Stomach (tissue), 8 donors: ENCODE measurements at regions not wholly inside any gene's neighbourhood (a gene's known extent, or its start where the extent isn't known, plus 50 kb on each side); places are given as distances from the start of the nearest gene placed in this dataset.

ENCODE experiments used
- DNase-seq, 2 donors: peaks; one replicate each; pipeline versions ENCODE4 v3.0.0 to v3.0.0-alpha.2; 2013 to 2019
- H3K27ac ChIP-seq, 5 donors: fragments of 200-600 bp in 4 of 5; sonication (generic) in 4 of 5; one replicate each; pipeline ENCODE4 v1.5.1; 2013 to 2019; ENCODE audit warnings: mild to moderate bottlenecking in 1 of 5, moderate library complexity in 1 of 5
- H3K27me3 ChIP-seq, 3 donors: fragments of 200-600 bp; sonication (generic); one replicate each; pipeline ENCODE4 v1.5.1; 2017 to 2019; ENCODE audit warnings: mixed run types in 1 of 3
- H3K36me3 ChIP-seq, 4 donors: fragments of 200-600 bp; sonication (generic); 1 replicate in 3 of 4; 2 replicates in 1 of 4; pipeline ENCODE4 v1.5.1; 2016 to 2019
- H3K4me1 ChIP-seq, 4 donors: fragments of 200-600 bp; sonication (generic); one replicate each; pipeline ENCODE4 v1.5.1; 2016 to 2019
- H3K4me3 ChIP-seq, 4 donors: fragments of 200-600 bp; sonication (generic) in 3 of 4; one replicate each; pipeline ENCODE4 v1.5.1; 2016 to 2019; ENCODE audit warnings: mild to moderate bottlenecking in 1 of 4
- H3K9me3 ChIP-seq, 4 donors: fragments of 200-600 bp; sonication (generic); one replicate each; pipeline ENCODE4 v1.5.1; 2016 to 2019
- EP300 ChIP-seq: sonication (generic); formaldehyde crosslinking; IDR thresholded peaks from one replicate; pipeline ENCODE4 v1.6.1; 2017; ENCODE audit warnings: antibody characterized with exemption
- POLR2A ChIP-seq, 4 donors: fragments of 450-650 bp; IDR thresholded peaks; one replicate each; pipeline ENCODE4 v1.6.1; 2016; ENCODE audit warnings: antibody characterized with exemption in 4 of 4, control low read depth in 2 of 4, mild to moderate bottlenecking in 1 of 4, moderate library complexity in 1 of 4
- POLR2AphosphoS5 ChIP-seq, 3 donors: sonication (generic); formaldehyde crosslinking; IDR thresholded peaks; one replicate each; pipeline ENCODE4 v1.6.1; 2016; ENCODE audit warnings: antibody characterized with exemption in 3 of 3
- WGBS, 5 donors: extraction: QIAGEN DNeasy Blood & Tissue Kit in 3 of 5; methylation state at CpG; one replicate each; pipeline versions ENCODE4 v1.1.5 to v1.1.7; 2013 to 2018; 5-methylcytosine and 5-hydroxymethylcytosine counted together
- intact Hi-C: fragments of 100-400 bp; cut with DNase I; formaldehyde crosslinking; loops from one replicate; pipeline ENCODE4 v1.15.1; 2023; ENCODE audit warnings: low total_unique reads
- TF ChIP-seq, protein P1 (sequence below), 7 experiments: fragments of 450-650 bp in 4 of 7; fragments of 200-600 bp in 3 of 7; sonication (generic) in 3 of 7; IDR thresholded peaks; one replicate each; pipeline ENCODE4 v1.5.1; 2016 to 2019; ENCODE audit warnings: antibody characterized with exemption in 7 of 7, control low read depth in 2 of 7, mild to moderate bottlenecking in 1 of 7
- donor health status: healthy with polysubstance abuse.
- donor health status: Bipolar disorder and iron deficiency.
- donor health status: healthy.

DNA sequence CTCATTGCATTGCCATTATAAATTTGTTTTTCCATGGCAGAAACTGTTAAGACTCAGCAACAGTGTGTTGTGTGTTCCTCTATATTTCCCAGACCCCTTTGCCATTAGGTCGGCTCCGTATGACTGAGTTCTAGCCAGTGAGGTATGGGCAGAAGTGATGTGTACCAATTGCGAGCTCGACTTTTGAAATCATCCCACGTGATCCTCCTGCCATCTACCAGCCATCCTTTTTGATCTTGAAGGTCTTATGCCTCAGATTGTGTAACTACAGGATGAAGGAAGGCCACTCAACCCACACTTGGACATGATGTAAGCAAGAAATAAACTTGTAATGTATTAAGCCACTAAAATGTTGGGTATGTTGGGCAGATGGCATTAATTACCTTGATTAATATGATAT, 562.3 kb downstream of the PDCD6IP start:
- Histone ChIP-seq H3K4me3 (no peak overlapping the region), H3K27me3 (no peaks in the 10 kb centered on the region), H3K9me3 (no peaks in the 10 kb centered on the region), H3K27ac (no peak overlapping the region), H3K36me3 (no peaks in the 10 kb centered on the region), H3K4me1 (no peaks in the 10 kb centered on the region)
- DNase-seq: no peak
- TF ChIP-seq POLR2A (IDR thresholded peaks at IDR 0.05) (no peak), POLR2AphosphoS5 (IDR thresholded peaks at IDR 0.05) (no peak), EP300 (no peak)
- TF ChIP-seq, protein P1, sequence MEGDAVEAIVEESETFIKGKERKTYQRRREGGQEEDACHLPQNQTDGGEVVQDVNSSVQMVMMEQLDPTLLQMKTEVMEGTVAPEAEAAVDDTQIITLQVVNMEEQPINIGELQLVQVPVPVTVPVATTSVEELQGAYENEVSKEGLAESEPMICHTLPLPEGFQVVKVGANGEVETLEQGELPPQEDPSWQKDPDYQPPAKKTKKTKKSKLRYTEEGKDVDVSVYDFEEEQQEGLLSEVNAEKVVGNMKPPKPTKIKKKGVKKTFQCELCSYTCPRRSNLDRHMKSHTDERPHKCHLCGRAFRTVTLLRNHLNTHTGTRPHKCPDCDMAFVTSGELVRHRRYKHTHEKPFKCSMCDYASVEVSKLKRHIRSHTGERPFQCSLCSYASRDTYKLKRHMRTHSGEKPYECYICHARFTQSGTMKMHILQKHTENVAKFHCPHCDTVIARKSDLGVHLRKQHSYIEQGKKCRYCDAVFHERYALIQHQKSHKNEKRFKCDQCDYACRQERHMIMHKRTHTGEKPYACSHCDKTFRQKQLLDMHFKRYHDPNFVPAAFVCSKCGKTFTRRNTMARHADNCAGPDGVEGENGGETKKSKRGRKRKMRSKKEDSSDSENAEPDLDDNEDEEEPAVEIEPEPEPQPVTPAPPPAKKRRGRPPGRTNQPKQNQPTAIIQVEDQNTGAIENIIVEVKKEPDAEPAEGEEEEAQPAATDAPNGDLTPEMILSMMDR (IDR thresholded peaks at IDR 0.05): no peak
- intact Hi-C loops: no loop called here
- WGBS, 5 donors: 84 to 89% (median 87%) methylated on average over 5 of the region's 5 CpGs

DNA sequence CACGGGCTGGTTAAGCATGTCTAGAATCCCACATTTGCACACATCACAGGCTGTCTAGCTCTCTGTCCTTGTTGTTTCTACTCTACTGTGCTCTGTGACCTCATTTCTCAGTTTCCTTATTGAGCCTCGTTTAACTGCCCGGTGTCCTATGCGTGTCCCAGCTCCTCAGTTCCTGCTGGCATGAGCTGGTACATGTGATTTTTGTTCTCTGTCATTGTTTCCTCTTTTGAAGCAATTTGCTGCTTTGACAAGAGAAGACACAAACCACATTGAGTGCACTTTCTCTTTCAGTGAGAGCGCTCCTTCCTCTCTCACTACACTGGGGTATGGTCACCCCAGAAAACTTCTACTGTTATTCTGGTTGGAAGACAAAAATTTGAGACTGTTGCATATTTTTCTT, 563.5 kb downstream of the PDCD6IP start:
- intact Hi-C loops: no loop called here
- Histone ChIP-seq H3K36me3 (no peaks in the 10 kb centered on the region), H3K4me1 (no peaks in the 10 kb centered on the region), H3K27me3 (no peaks in the 10 kb centered on the region), H3K27ac (no peak overlapping the region), H3K4me3 (no peak overlapping the region), H3K9me3 (no peaks in the 10 kb centered on the region)
- 73 to 85% (median 82%) methylated on average over 5 of the region's 5 CpGs for WGBS, 5 donors
- TF ChIP-seq EP300: no peak
- TF ChIP-seq, protein P1 (IDR thresholded peaks at IDR 0.05): no peak
- no peak for TF ChIP-seq POLR2AphosphoS5 (IDR thresholded peaks at IDR 0.05)
- TF ChIP-seq POLR2A (IDR thresholded peaks at IDR 0.05): no peak
- DNase-seq: peak in 1 of 2 donors; percentile 26

DNA sequence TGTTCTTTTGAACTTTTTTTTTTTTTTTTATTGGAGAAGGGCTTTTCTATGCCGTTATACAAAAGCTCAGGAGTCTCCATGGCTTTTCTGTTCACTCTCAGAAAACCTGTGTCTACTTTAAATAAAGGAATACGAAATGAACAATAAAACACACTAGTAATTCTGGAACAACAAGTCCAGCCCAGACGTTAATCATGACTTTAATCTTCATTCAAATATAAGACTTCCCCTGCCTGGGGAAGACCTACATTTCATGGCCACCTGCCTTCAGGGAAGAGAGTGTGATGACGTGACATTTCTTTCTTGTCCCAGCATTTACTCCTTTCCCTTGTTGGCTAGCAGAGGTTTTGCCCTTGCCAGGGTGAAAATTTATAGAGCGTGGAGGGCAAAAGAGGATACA, 564.5 kb downstream of the PDCD6IP start:
- H3K4me3 ChIP-seq: no peak overlapping the region
- H3K36me3 ChIP-seq: no peaks in the 10 kb centered on the region
- TF ChIP-seq EP300: no peak
- TF ChIP-seq, protein P1 (IDR thresholded peaks at IDR 0.05): no peak
- no peak for TF ChIP-seq POLR2AphosphoS5 (IDR thresholded peaks at IDR 0.05)
- no peak for TF ChIP-seq POLR2A (IDR thresholded peaks at IDR 0.05)
- no peaks in the 10 kb centered on the region for H3K27me3 ChIP-seq
- WGBS, 5 donors: 64 to 82% (median 73%) methylated on average over 5 of the region's 5 CpGs
- intact Hi-C loops: no loop called here
- H3K9me3 ChIP-seq: no peaks in the 10 kb centered on the region
- no peak for DNase-seq
- no peaks in the 10 kb centered on the region for H3K4me1 ChIP-seq
- H3K27ac ChIP-seq: no peak overlapping the region

DNA sequence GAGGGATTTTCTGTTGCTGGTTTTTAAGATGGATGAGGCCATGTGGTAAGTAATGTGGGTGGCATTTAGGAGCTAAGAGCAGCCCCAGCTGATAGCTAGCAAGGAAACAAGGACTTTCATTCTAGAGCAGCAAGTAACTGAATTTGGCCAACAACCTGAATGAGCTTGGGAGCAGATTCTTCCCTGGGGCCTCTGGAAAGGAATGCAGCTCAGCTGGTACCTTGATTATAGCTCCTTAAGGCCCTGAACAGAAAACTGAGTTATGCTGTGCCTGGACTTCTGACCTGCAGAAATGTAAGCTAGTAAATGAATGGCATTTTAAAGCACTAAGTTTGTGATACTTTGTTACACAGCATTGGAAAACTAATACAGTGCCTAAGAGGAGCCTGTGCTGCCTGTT, 565.5 kb downstream of the PDCD6IP start:
- Histone ChIP-seq H3K4me3 (no peak overlapping the region), H3K36me3 (no peaks in the 10 kb centered on the region), H3K4me1 (no peaks in the 10 kb centered on the region), H3K27ac (no peak overlapping the region), H3K27me3 (no peaks in the 10 kb centered on the region), H3K9me3 (no peaks in the 10 kb centered on the region)
- DNase-seq: no peak
- TF ChIP-seq, protein P1 (IDR thresholded peaks at IDR 0.05): no peak
- TF ChIP-seq POLR2A (IDR thresholded peaks at IDR 0.05) (no peak), POLR2AphosphoS5 (IDR thresholded peaks at IDR 0.05) (no peak), EP300 (no peak)
- intact Hi-C loops: no loop called here

DNA sequence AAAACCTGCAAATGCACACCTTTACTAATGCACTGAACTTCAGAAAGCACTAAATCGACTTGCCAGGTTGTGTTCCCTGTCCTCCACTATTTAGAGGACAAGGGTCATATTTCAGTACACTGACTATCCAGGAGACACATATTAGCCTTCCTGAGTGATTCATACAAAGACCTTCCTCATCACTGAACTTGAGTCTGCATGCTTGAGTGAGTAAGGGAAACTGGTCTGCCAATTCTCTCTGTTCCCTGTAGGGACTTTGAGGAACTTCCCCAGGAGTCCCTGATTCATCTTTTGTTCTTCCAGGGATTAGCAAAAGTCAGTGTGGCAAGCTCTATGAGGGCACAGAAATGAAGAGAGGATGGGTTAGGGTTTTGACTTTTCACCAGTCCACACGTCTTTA, 565.9 kb downstream of the PDCD6IP start:
- Histone ChIP-seq H3K27ac (no peak overlapping the region), H3K4me1 (no peaks in the 10 kb centered on the region), H3K27me3 (no peaks in the 10 kb centered on the region), H3K36me3 (no peaks in the 10 kb centered on the region), H3K9me3 (no peaks in the 10 kb centered on the region), H3K4me3 (no peak overlapping the region)
- whole genome bisulfite sequencing, 5 donors: 59 to 70% (median 68%) methylated on average over 2 of the region's 2 CpGs
- intact Hi-C loops: no loop called here
- DNase-seq: no peak
- TF ChIP-seq POLR2A (IDR thresholded peaks at IDR 0.05): no peak
- TF ChIP-seq, protein P1 (IDR thresholded peaks at IDR 0.05): no peak
- no peak for TF ChIP-seq EP300
- TF ChIP-seq POLR2AphosphoS5 (IDR thresholded peaks at IDR 0.05): no peak
